Activated T-helper 1 cell treated with Interleukin-2 at 50 U/mL for 16 hours (primary cell): ENCODE measurements at regions not wholly inside any gene's neighbourhood (a gene's known extent, or its start where the extent isn't known, plus 50 kb on each side); places are given as distances from the start of the nearest gene placed in this dataset.

ENCODE experiments used
- DNase-seq: peaks from one replicate; pipeline ENCODE4 v3.0.0-alpha.2; 2020; ENCODE audit warnings: low read depth

- no peak for DNase-seq
Observed at GRCh38 chr7:50209461-50210135, 94.9 kb upstream of the IKZF1 start.

- no peak for DNase-seq
Observed at GRCh38 chr7:50208378-50208982, 96.0 kb upstream of the IKZF1 start.

- no peak for DNase-seq
Observed at GRCh38 chr7:50207686-50208255, 96.7 kb upstream of the IKZF1 start.

- DNase-seq: no peak
Observed at GRCh38 chr7:50207251-50207564, 97.3 kb upstream of the IKZF1 start.

GRCh38 chr7:50206453-50207250 lies 97.9 kb upstream of the IKZF1 start:
- peak; percentile 66 for DNase-seq

DNA sequence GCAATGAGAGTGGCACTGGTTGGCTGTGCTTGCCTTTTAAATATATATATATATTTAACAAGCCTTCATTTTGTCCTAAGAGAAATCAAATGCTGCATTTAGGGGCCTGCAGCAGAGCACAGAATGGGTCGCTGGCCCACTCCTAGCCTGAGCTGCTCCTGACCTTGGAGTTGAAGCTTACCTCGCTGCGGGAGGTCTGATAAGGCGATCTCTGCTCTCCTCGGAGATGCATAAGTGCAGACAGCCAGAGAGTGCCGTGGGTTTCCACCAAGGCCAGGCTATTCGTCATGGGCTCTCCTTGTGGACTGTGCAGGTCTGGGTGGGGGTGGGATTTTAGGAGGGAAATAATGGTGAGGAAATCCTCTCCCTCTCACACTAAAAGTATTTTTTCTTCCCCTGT lies 99.5 kb upstream of the IKZF1 start:
- DNase-seq: no peak

DNA sequence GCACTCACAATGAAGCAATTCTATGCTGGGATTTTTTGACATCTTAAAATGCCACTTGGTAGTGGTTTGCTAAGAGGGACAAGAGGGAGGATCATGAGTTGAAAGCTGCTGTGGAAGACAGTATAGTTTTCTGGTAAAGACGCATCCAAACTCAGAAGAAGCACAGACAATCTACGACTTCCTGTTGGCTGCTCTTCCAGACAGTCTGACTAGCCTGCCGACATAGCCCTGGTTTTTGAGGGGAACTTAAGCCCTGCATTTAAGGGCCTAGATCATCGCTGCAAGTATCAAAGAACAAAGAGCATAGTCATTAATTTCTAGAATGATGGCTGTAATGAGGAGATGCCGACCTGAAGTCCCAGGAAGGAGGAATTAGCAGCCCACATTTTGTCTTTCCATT lies 99.9 kb upstream of the IKZF1 start:
- DNase-seq: no peak

DNA sequence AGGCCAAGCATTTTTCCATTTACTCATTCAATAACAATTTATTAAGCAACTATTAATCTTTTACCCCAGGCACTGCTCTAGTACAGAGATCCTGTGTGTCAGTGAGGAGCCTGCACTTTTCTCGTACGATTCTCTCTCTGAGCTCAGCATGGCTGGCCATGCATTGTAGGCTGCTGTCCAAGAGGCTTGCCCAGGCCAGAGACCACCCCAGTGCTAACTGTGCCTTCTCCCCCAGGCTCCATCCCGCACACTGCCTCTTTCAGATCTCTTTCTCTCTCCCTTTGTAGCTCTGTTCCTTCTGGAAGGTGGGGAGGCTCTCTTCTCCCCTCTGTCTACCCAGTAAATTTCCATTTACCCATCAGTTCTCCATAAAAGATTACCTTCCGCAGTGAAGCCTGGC lies 101.0 kb upstream of the IKZF1 start:
- no peak for DNase-seq

GRCh38 chr7:50202052-50202555 lies 102.4 kb upstream of the IKZF1 start:
- DNase-seq: no peak

DNA sequence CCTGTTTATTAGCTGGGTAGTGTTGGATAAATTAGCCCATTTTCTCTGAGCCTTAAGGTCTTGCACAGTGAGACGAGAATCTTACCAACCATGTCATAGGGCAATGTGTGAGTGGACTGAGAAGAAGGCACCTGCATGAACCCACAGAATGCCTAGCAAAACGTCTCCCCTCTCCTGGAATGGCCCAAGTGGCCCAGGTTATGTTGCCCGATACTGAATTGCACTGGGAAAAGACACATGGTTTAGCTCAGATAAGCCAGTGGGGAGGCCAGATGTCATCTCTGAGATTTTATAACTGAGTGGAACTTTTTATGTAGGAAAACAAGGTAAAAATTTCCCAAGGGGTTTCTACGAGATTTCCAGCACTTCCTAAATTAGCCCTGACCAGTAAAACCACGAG lies 104.7 kb upstream of the IKZF1 start:
- no peak for DNase-seq

- DNase-seq: peak; percentile 36
Observed at GRCh38 chr7:50197549-50197948, 104.5 kb upstream of the ZPBP start.

GRCh38 chr7:50196719-50197118 lies 103.7 kb upstream of the ZPBP start:
- no peak for DNase-seq

DNA sequence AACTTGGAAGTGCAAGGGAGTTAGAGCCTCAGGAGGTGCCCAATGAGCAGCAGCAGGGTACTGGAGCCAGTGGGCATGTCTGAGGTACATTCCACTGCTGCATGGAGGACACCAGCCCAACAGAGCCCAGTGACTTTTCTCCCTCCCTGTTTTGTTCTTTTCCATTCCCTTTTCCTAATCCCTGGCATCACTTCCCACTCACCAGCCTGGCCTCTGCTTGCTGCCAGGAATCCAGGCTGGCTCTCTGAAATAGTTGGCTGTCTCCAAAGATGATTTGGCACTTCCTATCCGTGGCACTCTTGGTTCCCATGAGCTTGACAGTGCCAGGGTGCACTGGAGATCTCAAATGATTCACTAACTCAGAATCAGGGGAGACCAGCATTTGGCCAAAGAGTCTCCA lies 97.7 kb upstream of the ZPBP start:
- no peak for DNase-seq

- DNase-seq: no peak
Observed at GRCh38 chr7:50189371-50189770, 96.3 kb upstream of the ZPBP start.

- DNase-seq: no peak
Observed at GRCh38 chr7:50185951-50186682, 93.1 kb upstream of the ZPBP start.

DNA sequence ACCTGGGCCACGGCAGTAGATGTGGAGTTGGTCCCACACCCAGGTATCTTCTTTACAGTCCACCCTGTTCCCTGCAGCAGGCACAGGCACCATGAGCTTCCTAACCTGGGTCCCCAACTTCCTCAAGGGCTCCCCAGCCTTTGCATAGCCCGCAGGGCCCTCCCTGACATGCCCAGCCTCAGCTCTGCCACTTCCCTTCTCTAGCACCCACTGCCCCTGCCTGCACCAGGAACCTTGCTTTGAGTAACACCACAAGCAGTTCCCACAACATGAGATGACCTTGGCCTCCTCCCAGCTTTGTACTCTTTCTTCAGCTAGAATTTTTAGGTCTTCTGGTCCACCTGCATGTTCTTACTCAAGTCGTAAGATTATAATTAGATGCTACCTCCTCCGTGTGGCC lies 92.2 kb upstream of the ZPBP start:
- no peak for DNase-seq

DNA sequence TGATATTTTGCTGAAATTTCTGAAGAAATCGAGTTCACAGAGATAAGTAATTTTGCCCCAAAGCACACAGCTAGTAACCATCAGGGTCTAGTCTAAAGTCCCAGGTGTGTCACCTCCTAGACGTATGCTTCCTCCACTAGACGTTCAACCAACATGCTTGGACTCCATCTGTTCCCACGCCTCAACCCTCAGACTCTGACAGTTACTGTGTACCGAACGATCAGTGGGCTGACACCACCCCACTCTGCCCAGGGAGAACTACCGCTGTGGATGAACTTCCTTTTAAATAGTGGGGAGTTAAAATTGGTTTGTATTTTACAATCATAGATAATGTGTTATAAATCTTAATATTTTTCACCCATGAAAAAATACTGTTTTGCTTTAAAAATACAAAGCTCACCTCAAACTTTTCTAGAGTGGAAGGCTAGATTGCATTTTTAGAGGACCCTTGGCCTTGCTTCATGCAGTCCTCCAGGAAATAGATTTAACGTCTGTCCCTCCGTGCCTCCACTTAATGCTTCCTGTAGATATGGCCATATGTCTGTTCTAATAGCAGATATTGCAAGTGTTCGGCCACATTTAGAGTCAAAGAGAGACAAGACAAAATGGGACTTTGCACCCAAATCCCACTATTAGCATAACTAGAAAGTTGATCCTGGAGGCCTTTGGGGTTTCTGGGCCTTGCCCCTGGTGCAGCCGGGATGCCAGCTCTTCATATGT lies 91.4 kb upstream of the ZPBP start:
- DNase-seq: no peak

- DNase-seq: no peak
Observed at GRCh38 chr7:50182759-50183158, 89.7 kb upstream of the ZPBP start.

GRCh38 chr7:50181081-50181480 lies 88.0 kb upstream of the ZPBP start:
- DNase-seq: no peak

- DNase-seq: no peak
Observed at GRCh38 chr7:50178166-50178565, 85.1 kb upstream of the ZPBP start.

DNA sequence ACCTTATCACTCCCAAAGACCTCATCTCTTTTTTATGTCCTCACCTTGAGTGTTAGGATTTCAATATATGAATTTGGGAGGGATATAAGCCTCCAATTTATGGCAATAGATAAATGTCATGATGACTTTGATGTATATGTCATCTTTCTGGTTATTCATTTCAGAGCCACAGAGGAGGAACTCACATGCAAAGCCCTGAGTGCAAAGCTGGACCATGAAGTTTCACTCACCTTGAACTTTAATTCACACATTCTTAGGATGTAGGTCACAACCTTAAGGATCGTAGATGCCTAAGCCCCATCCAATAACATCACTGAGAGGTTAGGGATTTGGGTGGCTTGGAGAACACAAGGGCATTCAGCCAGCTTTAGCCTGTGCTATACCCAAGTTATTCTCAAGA lies 81.9 kb upstream of the ZPBP start:
- no peak for DNase-seq
